HG03139 (cell line): ENCODE measurements at regions not wholly inside any gene's neighbourhood (a gene's known extent, or its start where the extent isn't known, plus 50 kb on each side); places are given as distances from the start of the nearest gene placed in this dataset.
"Not testable (repeated sequence)": the region's sequence is repeated elsewhere in the genome, so short reads cannot be mapped to it uniquely, and the experiment has no call there.

Experiments used
- ATAC-seq: cut with Tn5 transposase; IDR thresholded peaks from one replicate; pipeline ENCODE4 v1.9.1; 2021; ENCODE audit not compliant: unreplicated experiment

DNA sequence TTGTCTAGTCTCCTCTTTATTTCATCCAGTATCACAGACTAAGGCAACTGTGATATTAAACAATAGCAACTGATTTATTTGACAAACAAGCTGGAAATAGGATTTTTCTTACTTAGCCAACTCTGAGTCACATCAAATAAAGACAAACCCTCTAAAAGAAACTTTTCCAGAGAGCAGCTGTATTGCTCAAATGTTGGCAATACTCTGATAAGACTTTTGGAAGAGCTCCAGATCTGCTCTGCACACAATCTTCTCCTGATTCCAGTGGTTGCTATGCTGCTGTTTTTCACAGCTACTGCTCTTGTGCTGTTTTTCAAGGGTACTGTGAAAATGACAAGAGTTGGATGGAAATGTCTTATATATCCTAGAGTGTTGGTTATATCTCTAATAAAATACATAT is 1479.2 kb downstream of the SLITRK5 start:
- ATAC-seq, result no peak

DNA sequence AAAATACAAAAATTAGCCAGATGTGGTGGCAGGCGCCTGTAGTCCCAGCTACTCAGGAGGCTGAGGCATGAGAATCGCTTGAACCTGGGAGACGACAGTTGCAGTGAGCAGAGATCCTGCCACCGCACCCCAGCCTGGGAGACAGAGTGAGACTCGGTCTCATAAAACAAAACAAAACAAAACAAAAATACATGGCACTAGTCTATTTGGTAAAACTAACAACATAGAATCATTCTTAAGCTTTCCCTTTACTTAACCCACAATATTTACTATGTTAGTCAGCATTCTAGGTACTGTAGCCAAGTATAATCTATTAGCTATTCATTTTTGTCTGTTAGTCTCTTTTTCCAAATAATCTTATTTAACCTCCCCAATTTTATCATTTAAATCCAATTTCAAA is 1482.8 kb downstream of the SLITRK5 start:
- no peak for ATAC-seq

DNA sequence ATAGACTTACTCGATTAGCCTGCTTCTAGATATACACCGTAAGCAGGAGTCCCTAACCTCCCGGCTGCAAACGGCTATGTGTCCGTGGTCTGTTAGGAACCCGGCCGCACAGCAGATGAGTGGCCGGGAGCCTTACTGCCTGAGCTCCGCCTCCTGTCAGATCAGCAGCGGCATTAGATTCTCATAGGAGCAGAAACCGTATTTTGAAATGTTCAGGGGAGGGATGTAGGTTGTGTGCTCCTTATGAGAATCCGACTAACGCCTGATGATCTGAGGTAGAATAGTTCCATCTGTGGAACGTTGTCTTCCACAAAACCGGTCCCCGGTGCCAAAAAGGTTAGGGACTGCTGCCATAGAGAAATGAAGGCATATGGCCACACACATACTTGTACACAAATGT is 1491.9 kb downstream of the SLITRK5 start:
- ATAC-seq, result no peak

DNA sequence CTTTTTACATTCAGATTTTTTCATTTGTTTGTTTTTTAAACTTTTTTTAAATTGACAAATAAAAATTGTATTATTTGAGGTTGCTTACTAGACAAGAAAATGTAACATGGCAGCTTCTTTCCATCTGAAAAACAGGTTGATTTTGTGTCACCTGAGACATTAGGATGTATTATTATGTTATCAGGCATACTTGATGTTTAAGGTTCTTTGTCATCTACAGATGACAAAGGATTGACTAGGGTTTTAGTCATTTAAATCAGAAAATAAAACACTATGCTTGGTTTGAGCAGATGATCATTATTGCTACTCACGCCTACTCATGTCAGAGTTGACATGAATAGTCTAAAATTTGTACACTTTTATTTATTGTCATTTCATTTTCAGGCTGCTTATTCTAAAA is 1494.5 kb downstream of the SLITRK5 start:
- ATAC-seq, result no peak

DNA sequence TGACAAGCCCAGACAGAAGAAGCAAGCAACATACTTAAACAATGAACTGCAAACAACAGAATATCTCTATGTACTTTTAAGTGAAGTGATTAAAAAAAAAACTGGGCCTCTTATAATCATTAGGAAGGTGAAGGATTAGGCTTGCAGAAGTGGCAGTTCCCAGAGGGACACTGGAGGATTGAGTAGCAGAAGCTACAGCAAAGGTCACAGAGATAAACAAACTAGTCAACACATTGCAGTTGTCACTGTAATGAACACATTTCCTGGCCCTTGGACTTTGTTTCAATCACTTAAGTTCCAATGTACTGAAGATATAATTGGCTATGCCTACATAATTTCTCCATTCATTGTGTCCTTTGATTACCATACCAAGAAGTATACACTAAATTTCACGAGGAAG is 1498.8 kb downstream of the SLITRK5 start:
- ATAC-seq, result no peak

DNA sequence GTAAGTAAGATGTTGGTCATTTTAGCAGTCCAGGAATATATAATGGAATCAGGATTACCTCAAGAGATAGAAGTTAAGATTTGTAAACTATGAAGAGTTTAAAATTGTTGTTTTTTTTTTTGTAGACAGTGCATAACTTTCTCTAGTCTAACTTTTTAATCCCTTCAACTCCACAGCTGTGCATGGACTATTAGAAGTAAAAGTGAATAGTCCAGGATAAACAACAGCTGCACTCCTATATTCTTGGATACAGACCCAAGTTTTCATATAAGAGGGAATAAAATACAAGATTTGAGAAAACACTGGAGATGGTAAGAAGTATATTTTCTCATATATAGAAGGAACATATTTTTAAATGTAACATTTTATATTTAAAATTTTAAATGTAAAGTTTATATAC is 1509.9 kb downstream of the SLITRK5 start:
- ATAC-seq, result no peak

DNA sequence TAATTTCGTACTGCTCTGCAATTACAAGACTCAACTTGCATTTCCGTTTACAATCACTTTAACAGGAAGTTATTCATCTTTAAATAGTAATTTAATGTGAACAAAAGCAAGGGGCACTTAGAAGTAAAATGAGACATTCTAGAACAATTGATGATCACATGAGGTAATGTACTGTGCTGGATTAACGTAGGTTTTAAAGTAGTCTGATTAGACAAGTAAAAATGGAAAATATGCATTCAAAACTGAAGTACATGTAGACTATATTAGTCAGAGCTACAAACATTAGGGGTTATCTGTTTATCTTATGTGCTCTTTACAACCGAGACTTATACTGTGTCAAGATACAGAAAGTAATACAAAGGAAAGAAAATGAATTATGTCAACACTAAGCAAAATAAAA is 1528.0 kb downstream of the SLITRK5 start:
- no peak for ATAC-seq

DNA sequence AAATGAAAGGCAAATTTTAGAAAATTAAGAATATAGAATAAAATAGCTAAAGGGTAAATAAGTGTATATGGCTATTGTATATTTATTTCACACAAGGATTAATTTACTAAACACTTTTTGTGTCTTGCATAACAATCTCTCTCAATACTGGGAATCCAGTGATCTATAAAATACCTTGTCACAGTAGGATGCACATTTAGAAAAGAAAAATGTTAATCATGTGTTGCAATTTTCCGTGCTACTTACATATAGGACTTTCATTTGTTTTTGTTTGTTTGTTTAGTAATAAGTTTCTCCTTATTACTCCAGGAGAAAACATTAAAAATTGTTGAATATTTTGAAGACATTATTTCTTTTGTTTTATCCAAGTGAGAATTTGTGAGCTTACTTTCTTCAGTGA is 1533.3 kb downstream of the SLITRK5 start:
- ATAC-seq, result no peak

DNA sequence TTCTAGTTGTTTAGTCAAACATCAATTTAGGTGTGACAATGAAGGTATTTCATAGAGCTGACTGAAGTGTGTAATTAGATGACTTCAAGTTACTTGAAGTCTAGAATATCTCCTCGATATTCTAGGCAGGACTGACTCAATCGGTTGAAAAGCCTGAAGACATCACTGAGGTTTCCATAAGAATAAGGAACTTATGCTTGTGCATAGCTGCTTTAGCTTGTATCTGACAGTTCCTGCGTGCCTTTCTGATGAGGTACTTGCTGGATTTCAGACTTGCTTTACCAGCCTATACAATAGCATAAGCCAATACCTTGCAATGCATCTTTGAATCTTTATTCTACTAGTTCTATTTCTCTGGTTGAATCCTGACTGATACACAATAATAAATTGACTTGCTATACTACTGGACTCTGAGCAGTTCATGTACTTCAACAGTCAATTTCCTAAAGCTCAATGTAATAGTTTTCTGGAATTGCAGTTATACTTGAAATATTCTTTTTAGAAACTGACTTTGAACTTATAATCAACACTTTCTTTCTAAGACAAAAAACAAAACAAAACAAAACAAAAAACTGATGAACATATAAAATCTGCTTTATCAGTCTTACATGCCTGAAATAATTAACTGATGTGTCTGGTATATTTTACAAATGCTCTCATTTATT is 1534.8 kb downstream of the SLITRK5 start:
- no peak for ATAC-seq

DNA sequence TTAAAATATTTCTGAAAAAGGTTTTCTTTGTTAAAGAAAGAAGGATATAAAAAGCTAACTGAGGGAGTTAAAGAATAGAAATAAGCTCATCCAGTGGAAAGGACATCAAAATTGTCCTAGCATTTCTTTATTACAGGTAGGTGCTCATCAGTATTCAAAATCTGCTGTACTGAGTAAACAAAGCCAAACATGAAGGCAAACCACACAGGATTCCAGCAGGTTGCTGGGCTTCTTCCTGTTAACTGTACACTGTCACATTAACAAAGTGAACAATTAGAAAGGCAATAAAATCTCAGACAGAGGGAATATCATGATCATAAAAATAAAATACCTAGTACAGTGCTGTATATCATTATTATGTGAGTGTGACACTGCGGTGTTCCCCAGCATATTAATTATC is 1541.0 kb downstream of the SLITRK5 start:
- ATAC-seq, result no peak

DNA sequence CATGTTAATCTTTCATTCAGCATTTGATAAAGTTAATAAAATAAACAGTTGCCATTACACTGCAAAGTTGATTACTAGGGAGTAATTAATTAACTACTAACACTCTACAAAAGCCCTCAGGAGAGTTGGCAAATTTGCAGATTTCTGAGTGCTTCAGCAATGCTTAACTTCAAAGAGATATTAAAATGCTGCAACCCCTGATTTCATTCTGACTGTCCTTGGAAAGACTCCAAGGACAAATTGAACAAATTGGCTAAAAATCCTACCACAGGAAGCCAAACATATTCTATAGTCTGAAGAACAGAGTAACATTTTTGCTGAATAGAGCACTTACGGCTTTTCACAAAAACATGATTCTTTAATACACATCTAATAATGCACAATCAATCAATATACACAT is 1543.0 kb downstream of the SLITRK5 start:
- ATAC-seq, result no peak

DNA sequence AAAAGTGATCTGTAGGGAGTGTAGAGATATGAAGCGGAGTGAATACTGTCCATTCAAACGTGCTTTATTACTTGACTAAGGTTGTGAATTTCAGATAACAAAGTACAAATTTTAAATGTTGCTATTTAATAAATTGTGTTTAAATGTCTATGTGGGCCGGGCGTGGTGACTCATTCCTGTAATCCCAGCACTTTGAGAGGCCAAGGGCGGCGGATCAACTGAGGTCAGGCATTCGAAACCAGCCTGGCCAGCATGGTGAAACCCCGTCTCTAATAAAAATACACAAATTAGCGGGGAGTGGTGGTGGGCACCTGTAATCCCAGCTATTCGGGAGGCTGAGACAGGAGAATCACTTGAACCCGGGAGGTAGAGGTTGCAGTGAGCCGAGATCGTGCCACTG is 1544.1 kb downstream of the SLITRK5 start:
- not testable (repeated sequence) for ATAC-seq

DNA sequence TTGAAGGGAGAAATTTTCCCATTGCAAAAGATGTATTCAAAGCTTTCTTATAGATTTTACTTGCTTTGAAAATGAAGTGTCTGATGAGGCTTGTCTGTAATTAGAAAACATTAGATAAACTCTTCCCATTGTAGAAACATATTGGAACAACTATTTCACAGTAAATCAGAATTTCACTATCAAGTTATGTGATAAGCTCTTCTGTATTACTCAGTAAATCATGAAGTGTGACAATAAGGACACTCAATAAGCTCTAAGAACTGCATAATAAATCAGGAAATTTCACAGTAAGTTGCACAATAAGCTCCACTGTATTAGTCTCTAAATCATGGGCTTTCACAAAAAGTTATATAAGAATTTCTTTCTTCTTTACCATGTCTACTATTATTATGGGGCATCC is 1546.6 kb downstream of the SLITRK5 start:
- ATAC-seq, result no peak

DNA sequence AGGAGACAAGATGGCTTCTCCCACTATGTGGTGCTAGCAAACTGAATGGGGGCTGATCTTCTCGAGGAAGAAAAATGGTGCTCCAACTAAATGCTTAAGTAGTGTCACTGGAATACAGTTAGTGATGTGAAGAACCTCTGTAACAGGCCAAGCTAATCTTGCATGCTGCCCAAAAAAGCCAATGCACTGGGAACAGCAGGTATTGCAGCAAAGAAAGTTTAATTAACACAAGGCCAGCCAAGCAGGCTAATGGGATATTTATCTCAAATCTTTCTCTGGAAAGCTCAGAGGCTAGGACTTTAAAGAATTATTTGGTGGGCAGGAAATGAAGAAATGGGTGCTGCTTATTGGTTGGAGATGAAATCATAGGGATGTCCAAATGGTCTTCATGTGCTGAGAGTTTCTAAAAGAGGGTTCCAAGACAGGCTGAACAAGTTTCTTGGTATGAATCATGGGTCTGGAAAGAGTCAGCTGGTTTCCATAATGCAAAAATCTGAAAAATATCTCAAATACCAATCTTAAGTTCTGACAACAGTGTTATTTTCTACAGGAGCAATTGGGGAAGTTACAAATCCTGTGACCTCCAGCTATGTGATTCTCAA is 1550.5 kb downstream of the SLITRK5 start:
- no peak for ATAC-seq

DNA sequence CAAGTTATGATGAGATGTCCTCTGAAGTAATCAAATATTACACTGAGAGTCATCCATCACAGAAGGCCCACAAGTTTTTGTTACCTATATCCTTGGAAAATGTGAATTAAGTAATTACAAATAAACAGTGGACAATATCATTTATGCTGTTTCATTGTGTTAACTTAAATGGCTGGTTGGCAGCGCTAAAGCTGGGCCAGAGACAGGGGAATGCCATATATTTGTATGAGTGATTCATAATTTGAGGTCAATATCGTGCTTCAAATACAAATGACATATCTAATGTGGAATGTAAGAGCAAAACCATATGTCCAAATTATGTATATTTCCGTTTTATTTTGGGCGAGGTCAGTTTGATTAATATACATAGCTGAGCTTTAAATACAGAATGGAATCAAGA is 1556.2 kb downstream of the SLITRK5 start:
- no peak for ATAC-seq

DNA sequence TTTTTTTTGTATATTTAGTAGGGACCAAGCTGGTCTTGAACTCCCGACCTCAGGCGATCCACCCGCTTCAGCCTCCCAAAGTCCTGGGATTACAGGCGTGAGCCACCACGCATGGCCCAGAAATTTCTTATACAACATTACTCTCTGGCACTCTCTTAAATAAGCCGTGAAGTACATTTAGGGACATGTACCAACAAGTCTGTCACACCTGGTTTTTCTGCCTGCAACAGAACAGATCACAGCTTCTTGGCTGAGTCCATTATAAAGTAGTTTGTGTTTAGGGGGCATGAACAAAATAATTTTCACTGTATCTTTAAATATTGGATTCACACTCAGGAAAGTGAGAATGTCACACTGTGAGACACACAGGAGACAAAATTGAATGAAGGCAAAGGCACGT is 1567.3 kb downstream of the SLITRK5 start:
- ATAC-seq, result no peak

DNA sequence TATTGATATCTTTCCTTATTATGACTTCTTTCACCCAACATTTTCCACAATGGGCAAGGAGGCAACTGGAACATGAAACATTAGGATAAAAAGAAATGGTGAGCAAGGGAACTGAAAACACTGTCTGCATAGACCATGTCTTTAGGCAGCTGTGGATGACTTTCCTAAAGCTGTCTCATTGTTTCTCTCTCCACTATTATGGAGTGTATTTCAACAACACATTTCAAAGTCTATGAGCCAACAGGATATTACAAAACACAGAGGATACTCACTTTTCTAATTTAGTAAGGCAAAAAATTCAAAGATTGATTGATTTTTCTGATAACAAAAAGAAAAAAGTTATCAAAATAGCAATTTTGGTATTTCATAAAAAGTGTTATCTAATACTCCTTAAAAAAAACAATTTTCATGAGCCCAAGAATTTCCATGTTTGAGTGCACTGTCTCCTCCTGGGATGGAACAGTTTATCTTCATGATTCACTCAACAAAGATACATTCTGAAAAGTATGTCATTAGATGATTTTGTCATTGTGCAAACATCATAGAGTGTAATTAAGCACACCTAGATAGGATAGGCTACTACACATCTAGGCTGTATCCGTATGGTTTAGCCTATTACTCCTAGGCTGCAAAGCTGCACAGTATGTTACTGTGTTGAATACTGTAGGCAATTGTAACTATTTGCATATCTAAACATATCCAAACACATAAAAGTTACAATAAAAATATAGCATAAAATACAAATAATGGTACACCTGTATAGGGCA is 1568.4 kb downstream of the SLITRK5 start:
- ATAC-seq, result no peak

DNA sequence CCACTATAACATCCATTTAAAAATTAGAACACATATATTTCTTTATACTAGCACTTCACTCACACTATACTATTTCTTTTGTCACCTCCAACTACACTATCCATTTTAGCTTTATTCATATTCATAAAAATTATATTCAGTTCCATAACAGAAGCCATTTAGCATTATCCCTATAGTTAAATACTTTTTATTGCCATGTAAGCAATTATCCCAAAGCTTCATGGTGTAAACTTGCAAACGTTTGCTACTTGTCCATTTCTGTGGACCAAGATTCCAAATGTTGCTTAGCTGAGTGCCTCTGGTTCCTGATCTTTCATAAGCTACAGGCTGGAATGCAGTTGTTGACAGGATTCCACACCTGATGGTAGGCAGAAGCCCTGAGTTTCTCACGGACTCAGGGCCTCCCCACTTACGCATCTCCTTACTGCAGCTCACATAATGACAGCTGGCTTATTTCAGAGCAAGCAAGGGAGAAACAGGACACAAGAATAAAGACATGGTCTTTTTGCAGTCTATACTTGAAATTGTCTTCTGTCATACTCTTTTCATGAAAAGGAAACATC is 1584.8 kb downstream of the SLITRK5 start:
- ATAC-seq, result no peak

DNA sequence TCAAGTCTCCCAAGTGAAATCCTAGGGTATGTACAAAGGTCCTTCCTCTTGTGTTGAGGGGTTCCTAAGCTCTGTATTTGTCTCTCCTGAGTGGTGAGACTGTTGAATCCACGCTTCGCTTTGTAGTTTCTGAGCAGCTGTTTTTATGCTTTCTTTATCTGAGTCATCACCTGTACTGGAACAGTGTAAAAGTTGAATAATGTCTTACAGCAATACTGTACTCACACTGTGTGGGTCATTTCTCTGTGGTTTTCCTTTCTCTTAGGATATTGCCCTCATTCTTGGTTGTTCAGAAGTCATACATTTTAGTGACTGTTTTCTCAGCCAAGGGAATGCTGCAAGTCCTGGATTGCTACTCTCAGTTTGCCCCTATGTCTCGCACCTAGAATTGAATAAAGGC is 1596.6 kb downstream of the SLITRK5 start:
- no peak for ATAC-seq

DNA sequence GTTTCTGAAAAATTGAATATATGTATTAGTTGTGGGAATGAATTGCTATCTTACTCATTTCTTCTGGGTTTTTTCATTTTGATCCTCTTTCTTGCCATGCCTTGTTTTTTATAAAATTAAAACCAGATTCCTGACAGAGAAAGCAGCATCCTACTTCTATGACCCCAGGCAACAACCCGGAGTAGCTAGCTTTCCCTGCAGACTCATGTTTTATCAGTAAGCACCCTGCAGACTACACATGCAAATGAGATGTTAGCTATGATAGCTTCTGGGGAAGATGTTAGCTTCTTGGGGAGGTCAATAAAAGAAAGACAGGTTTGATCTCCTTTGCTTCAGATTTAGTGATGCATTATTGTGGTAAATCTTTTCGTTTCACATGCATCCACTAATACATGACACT is 1598.6 kb downstream of the SLITRK5 start:
- ATAC-seq, result no peak

DNA sequence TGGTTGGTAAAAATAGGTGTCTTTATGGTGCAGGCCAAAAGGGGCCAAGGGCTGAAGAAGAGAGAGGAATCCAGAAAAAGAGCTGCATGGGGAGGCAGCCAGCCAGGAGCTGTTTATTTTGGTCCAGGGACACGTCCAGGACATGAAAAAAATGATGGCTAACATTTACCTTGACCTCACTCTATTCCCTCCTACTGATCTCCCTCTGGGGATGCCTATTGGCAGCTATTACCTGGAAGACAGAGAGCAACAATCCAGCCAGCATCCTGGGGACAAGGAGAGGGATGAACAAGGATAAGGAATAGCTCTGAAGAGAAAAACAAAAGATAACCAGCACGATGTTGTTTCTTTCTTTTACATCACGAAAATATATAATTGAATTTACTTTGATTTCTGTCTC is 1599.6 kb downstream of the SLITRK5 start:
- ATAC-seq, result no peak

DNA sequence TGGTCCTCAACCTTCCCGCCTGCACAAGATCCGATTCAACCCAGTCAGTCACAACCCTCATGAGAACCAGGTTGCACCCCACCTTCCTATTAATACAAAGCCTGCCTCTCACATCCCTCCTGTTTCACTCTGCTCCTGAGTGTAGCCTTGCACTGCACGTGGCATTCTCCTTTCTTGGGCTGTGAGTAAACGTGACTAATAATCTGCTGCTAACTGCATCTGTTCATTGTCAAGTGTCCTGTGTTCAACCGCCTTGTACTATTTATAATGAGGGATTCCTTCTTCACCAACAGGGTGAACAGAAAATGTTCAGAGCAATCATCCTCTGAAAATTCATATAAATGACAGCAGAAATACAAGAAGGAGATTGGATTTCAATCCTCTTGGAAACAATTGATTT is 1608.2 kb downstream of the SLITRK5 start:
- no peak for ATAC-seq
